OCI-LY7 (cell line): ENCODE measurements at regions not wholly inside any gene's neighbourhood (a gene's known extent, or its start where the extent isn't known, plus 50 kb on each side); places are given as distances from the start of the nearest gene placed in this dataset.
"Not testable (repeated sequence)": the region's sequence is repeated elsewhere in the genome, so short reads cannot be mapped to it uniquely, and the experiment has no call there.

Source experiments
- BruUV-seq: library from RNA; stranded (reverse); fragments of 400-500 nt; replicated peaks from 2 replicates; lab custom pipeline; 2021; lab: Mats Ljungman, UMichigan
- CTCF ChIA-PET: fragments of 300-600 bp; sonication (Branson Sonifier 250); formaldehyde crosslinking; loops from one replicate; lab custom pipeline; 2022; ENCODE audit warnings: antibody characterized with exemption; ENCODE audit not compliant: unreplicated experiment; lab: Charles Lee
- POLR2A ChIA-PET: fragments of 300-600 bp; sonication (Branson Sonifier 250); formaldehyde crosslinking; loops from one replicate; lab custom pipeline; 2022; ENCODE audit warnings: antibody characterized with exemption; lab: Charles Lee
- DNase-seq: peaks from one replicate; pipeline ENCODE4 v3.0.0-alpha.2; 2015; ENCODE audit warnings: low spot score
- H2AFZ ChIP-seq: fragments of 200-600 bp; sonication (generic), shearing (Covaris generic); 2 replicates; pipeline ENCODE4 v1.6.1; 2014; ENCODE audit warnings: mild to moderate bottlenecking, antibody characterized with exemption, low read length, moderate library complexity
- H3K27ac ChIP-seq: fragments of 200-600 bp; sonication (generic); 2 replicates; pipeline ENCODE4 v1.5.1; 2014; ENCODE audit warnings: mixed run types, low read depth, mild to moderate bottlenecking, moderate library complexity, low read length, inconsistent platforms; ENCODE audit not compliant: poor library complexity, severe bottlenecking
- H3K36me3 ChIP-seq: fragments of 200-600 bp; sonication (generic); 2 replicates; pipeline ENCODE4 v1.6.1; 2014; ENCODE audit warnings: mild to moderate bottlenecking, antibody characterized with exemption, low read length, moderate library complexity, mixed read lengths; ENCODE audit not compliant: insufficient read depth
- H3K4me1 ChIP-seq: fragments of 200-600 bp; sonication (generic); 2 replicates; pipeline ENCODE4 v1.5.1; 2014; ENCODE audit warnings: mild to moderate bottlenecking, low read length; ENCODE audit not compliant: insufficient read depth, poor library complexity, severe bottlenecking
- H3K4me2 ChIP-seq: fragments of 200-600 bp; sonication (generic); 2 replicates; pipeline ENCODE4 v1.6.1; 2014; ENCODE audit warnings: mild to moderate bottlenecking, low read length
- H3K4me3 ChIP-seq: fragments of 200-600 bp; sonication (generic); 2 replicates; pipeline ENCODE4 v1.5.1; 2014; ENCODE audit warnings: mild to moderate bottlenecking, low read depth, low read length; ENCODE audit not compliant: poor library complexity, severe bottlenecking
- H3K79me2 ChIP-seq: fragments of 200-600 bp; sonication (generic); 2 replicates; pipeline ENCODE4 v1.6.1; 2016; ENCODE audit warnings: low read depth, mild to moderate bottlenecking, low read length, moderate library complexity, mixed read lengths; ENCODE audit not compliant: insufficient read depth
- H3K9me2 ChIP-seq: fragments of 200-600 bp; sonication (generic); 2 replicates; pipeline ENCODE4 v1.6.1; 2016; ENCODE audit warnings: mild to moderate bottlenecking, low read length, mixed read lengths; ENCODE audit not compliant: insufficient read depth
- H3K9me3 ChIP-seq: fragments of 200-600 bp; sonication (generic); 2 replicates; pipeline ENCODE4 v1.6.1; 2014; ENCODE audit warnings: mild to moderate bottlenecking, mixed run types, low read length, mixed read lengths
- H4K20me1 ChIP-seq: fragments of 200-600 bp; sonication (generic); 2 replicates; pipeline ENCODE4 v1.6.1; 2014; ENCODE audit warnings: mild to moderate bottlenecking, antibody characterized with exemption, low read length, moderate library complexity, mixed read lengths; ENCODE audit not compliant: insufficient read depth
- EZH2phosphoT487 ChIP-seq: fragments of 200-600 bp; sonication (generic); IDR thresholded peaks from 2 replicates; pipeline ENCODE4 v1.6.1; 2018; ENCODE audit warnings: low read depth, borderline replicate concordance, mild to moderate bottlenecking, mixed run types, antibody characterized with exemption, low read length, moderate library complexity, mixed read lengths
- intact Hi-C: fragments of 100-400 bp; cut with micrococcal nuclease; formaldehyde crosslinking; loops from one replicate; pipeline ENCODE4 v1.10.0; 2022; ENCODE audit not compliant: unreplicated experiment
- TF ChIP-seq, protein P1 (sequence below): fragments of 200-600 bp; sonication (generic); conservative IDR thresholded peaks from 2 replicates; pipeline ENCODE4 v1.5.1; 2014; ENCODE audit warnings: mild to moderate bottlenecking, antibody characterized with exemption, low read length, moderate library complexity, mixed read lengths

DNA sequence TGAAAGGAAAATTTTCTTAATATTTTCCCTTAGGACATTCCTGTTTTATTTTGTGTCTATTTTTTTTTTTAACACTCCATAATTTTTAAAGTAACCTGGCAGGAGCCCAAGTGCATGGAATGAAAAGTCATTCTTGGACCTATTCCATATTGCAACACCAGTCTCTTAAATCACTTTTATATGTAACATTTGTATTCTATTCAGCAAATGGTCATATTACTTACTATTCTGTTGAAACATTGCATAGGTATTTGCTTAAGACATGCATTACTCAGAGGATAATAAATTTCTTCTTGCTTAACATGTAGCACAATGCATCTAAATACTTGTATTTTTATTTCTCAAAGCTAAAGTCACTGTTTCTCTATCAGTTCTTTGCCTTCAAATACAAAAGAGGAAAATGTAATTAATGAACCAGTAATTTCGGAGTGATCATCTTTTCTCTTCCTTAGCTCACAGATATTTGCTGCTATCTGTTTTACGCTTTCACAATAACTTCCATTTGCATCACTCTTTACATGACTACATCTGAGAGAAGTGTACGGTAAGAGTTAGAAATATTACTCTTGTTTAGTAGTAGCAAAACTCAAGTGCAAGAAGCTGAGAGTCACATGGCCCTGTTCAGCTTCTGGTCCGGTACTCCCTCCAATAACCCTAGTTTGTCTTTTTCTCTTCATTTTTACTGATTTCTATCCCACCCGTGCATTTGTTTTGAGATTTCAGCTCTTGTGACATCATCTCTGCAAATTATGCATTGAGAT is 394.8 kb downstream of the USP25 start:
- DNase-seq = no peak
- no peaks in the 10 kb centered on the region for H3K4me1 ChIP-seq
- H3K4me3 ChIP-seq = no peak overlapping the region
- BruUV-seq = no TSS peak
- no peaks in the 10 kb centered on the region for H4K20me1 ChIP-seq
- H3K4me2 ChIP-seq = no peak overlapping the region
- ChIA-PET POLR2A (interaction anchor here (0.7 to 1.2 kb wide), 2 partner anchors 10 to 85 kb away, joined by 3 to 4 read pairs; no protein-coding TSS in a partner anchor), CTCF (no interaction called here)
- H3K36me3 ChIP-seq = no peaks in the 10 kb centered on the region
- no peaks in the 10 kb centered on the region for H3K79me2 ChIP-seq
- intact Hi-C loops = no loop called here
- no peak overlapping the region for H3K27ac ChIP-seq
- H3K9me2 ChIP-seq = no peaks in the 10 kb centered on the region
- TF ChIP-seq, protein P1, sequence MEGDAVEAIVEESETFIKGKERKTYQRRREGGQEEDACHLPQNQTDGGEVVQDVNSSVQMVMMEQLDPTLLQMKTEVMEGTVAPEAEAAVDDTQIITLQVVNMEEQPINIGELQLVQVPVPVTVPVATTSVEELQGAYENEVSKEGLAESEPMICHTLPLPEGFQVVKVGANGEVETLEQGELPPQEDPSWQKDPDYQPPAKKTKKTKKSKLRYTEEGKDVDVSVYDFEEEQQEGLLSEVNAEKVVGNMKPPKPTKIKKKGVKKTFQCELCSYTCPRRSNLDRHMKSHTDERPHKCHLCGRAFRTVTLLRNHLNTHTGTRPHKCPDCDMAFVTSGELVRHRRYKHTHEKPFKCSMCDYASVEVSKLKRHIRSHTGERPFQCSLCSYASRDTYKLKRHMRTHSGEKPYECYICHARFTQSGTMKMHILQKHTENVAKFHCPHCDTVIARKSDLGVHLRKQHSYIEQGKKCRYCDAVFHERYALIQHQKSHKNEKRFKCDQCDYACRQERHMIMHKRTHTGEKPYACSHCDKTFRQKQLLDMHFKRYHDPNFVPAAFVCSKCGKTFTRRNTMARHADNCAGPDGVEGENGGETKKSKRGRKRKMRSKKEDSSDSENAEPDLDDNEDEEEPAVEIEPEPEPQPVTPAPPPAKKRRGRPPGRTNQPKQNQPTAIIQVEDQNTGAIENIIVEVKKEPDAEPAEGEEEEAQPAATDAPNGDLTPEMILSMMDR = no peak
- no peak for TF ChIP-seq EZH2phosphoT487
- H2AFZ ChIP-seq = no peak overlapping the region
- H3K9me3 ChIP-seq = no peaks in the 10 kb centered on the region

GRCh38 chr21:16125274-16125673 is 395.5 kb downstream of the USP25 start:
- Histone ChIP-seq H3K9me2 (no peaks in the 10 kb centered on the region), H4K20me1 (no peaks in the 10 kb centered on the region), H3K4me2 (no peak overlapping the region), H2AFZ (no peak overlapping the region), H3K79me2 (no peaks in the 10 kb centered on the region), H3K9me3 (no peaks in the 10 kb centered on the region), H3K36me3 (no peaks in the 10 kb centered on the region), H3K27ac (no peak overlapping the region), H3K4me3 (no peak overlapping the region), H3K4me1 (no peaks in the 10 kb centered on the region)
- intact Hi-C loops = no loop called here
- no TSS peak for BruUV-seq
- no peak for TF ChIP-seq EZH2phosphoT487
- TF ChIP-seq, protein P1 = no peak
- ChIA-PET POLR2A (interaction anchor here (0.7 to 1.2 kb wide), 2 partner anchors 9 to 85 kb away, joined by 3 to 4 read pairs; no protein-coding TSS in a partner anchor), CTCF (no interaction called here)
- no peak for DNase-seq

DNA sequence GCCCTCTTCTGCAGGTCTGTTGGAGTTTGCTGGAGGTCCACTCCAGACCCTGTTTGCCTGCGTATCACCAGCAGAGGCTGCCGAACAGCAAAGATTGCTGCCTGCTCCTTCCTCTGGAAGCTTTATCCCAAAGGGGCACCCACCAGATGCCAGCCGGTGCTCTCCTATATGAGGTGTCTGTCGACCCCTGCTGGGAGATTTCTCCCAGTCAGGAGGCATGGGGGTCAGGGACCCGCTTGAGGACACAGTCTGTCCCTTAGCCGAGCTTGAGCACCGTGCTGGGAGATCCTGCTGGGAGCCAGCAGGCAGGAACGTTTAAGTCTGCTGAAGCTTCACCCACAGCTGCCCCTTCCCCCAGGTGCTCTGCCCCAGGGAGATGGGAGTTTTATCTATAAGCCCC is 402.7 kb downstream of the USP25 start:
- H3K4me2 ChIP-seq, H2AFZ ChIP-seq, H3K27ac ChIP-seq, H3K4me3 ChIP-seq, CTCF ChIA-PET, BruUV-seq, H3K9me2 ChIP-seq, intact Hi-C loops, POLR2A ChIA-PET, H3K79me2 ChIP-seq, H4K20me1 ChIP-seq, H3K4me1 ChIP-seq, H3K36me3 ChIP-seq, H3K9me3 ChIP-seq, DNase-seq: not testable (repeated sequence)
